ENCODE measurements at regions not wholly inside any gene's neighbourhood (a gene's known extent, or its start where the extent isn't known, plus 50 kb on each side); places are given as distances from the start of the nearest gene placed in this dataset.

- intact Hi-C loops (cut with micrococcal nuclease) = no loop called here
- Histone ChIP-seq H3K4me1 (no peaks in the 10 kb centered on the region), H3K27me3 (ENCODE audit: low read depth) (no peaks in the 10 kb centered on the region), H3K27ac (replicated peaks) (no peak overlapping the region), H3K4me3 (no peak overlapping the region), H3K9me3 (replicated peaks) (peaks cover 22% of the 10 kb centered on the region), H3K36me3 (no peaks in the 10 kb centered on the region)
- TF ChIP-seq CTCF (IDR thresholded peaks at IDR 0.05; ENCODE audit: borderline replicate concordance) = no peak
- DNase-seq = no peak
These were observed 341.8 kb upstream of the CCDC179 start for GRCh38 chr11:23201936-23202522.

- no peak for TF ChIP-seq CTCF (IDR thresholded peaks at IDR 0.05; ENCODE audit: borderline replicate concordance)
These were observed 342.3 kb upstream of the CCDC179 start for GRCh38 chr11:23202611-23203010.

GRCh38 chr11:23205156-23205871 is 345.0 kb upstream of the CCDC179 start:
- H3K27me3 ChIP-seq (ENCODE audit: low read depth) = no peaks in the 10 kb centered on the region
- no peaks in the 10 kb centered on the region for H3K4me1 ChIP-seq
- H3K27ac ChIP-seq (replicated peaks) = no peak overlapping the region
- DNase-seq = no peak
- H3K9me3 ChIP-seq (replicated peaks) = peaks cover 15% of the 10 kb centered on the region
- no peak for TF ChIP-seq CTCF (IDR thresholded peaks at IDR 0.05; ENCODE audit: borderline replicate concordance)
- H3K4me3 ChIP-seq = no peak overlapping the region
- H3K36me3 ChIP-seq = no peaks in the 10 kb centered on the region
- intact Hi-C loops (cut with micrococcal nuclease) = no loop called here

More at GRCh38 chr11:23202611-23203010, 342.3 kb upstream of the CCDC179 start:
- Histone ChIP-seq H3K4me3 (no peak overlapping the region), H3K27me3 (ENCODE audit: low read depth) (no peaks in the 10 kb centered on the region), H3K27ac (replicated peaks) (no peak overlapping the region), H3K9me3 (replicated peaks) (peaks cover 22% of the 10 kb centered on the region), H3K4me1 (no peaks in the 10 kb centered on the region), H3K36me3 (no peaks in the 10 kb centered on the region)
- no peak for DNase-seq
- intact Hi-C loops (cut with micrococcal nuclease) = no loop called here

- Histone ChIP-seq H3K9me3 (replicated peaks) (peaks cover 15% of the 10 kb centered on the region), H3K27me3 (ENCODE audit: low read depth) (no peaks in the 10 kb centered on the region), H3K36me3 (no peaks in the 10 kb centered on the region), H3K27ac (replicated peaks) (no peak overlapping the region), H3K4me3 (no peak overlapping the region), H3K4me1 (no peaks in the 10 kb centered on the region)
- intact Hi-C loops (cut with micrococcal nuclease) = no loop called here
- no peak for DNase-seq
- no peak for TF ChIP-seq CTCF (IDR thresholded peaks at IDR 0.05; ENCODE audit: borderline replicate concordance)
These were observed 346.6 kb upstream of the CCDC179 start for GRCh38 chr11:23206741-23207336.

GRCh38 chr11:23211221-23211620 is 350.9 kb upstream of the CCDC179 start:
- Histone ChIP-seq H3K4me1 (no peaks in the 10 kb centered on the region), H3K36me3 (no peaks in the 10 kb centered on the region), H3K27ac (replicated peaks) (no peak overlapping the region), H3K27me3 (ENCODE audit: low read depth) (no peaks in the 10 kb centered on the region), H3K9me3 (replicated peaks) (no peaks in the 10 kb centered on the region), H3K4me3 (no peak overlapping the region)
- TF ChIP-seq CTCF (IDR thresholded peaks at IDR 0.05; ENCODE audit: borderline replicate concordance) = no peak
- DNase-seq = no peak
- intact Hi-C loops (cut with micrococcal nuclease) = no loop called here
